GM23338 (cell line): ENCODE measurements at regions not wholly inside any gene's neighbourhood (a gene's known extent, or its start where the extent isn't known, plus 50 kb on each side); places are given as distances from the start of the nearest gene placed in this dataset.

Source experiments
- CREB1 ChIP-seq: fragments of 250-450 bp; sonication (Bioruptor Pico); IDR thresholded peaks from 2 replicates; pipeline ENCODE4 v1.5.0; 2020; ENCODE audit warnings: low read depth, mild to moderate bottlenecking, moderate library complexity
- ETS1 ChIP-seq: IDR thresholded peaks from 2 replicates; pipeline ENCODE4 v1.6.1; 2016; ENCODE audit warnings: antibody characterized with exemption
- EZH2phosphoT487 ChIP-seq: fragments of 200-600 bp; sonication (generic); IDR thresholded peaks from one replicate; pipeline ENCODE4 v1.8.1; 2018; ENCODE audit warnings: antibody characterized with exemption; ENCODE audit not compliant: unreplicated experiment
- JUNB ChIP-seq: IDR thresholded peaks from one replicate; pipeline ENCODE4 v1.6.1; 2016; ENCODE audit warnings: antibody characterized with exemption; ENCODE audit not compliant: unreplicated experiment
- REST ChIP-seq: IDR thresholded peaks from one replicate; pipeline ENCODE4 v1.6.1; 2018; ENCODE audit warnings: antibody characterized with exemption; ENCODE audit not compliant: unreplicated experiment
- STAT1 ChIP-seq: IDR thresholded peaks from one replicate; pipeline ENCODE4 v1.6.1; 2016; ENCODE audit warnings: antibody characterized with exemption; ENCODE audit not compliant: unreplicated experiment
- ZNF331 ChIP-seq: fragments of 250-450 bp; sonication (Bioruptor Pico); IDR thresholded peaks from 2 replicates; pipeline ENCODE4 v1.5.0; 2020; ENCODE audit warnings: low read depth, mild to moderate bottlenecking, moderate library complexity
- TF ChIP-seq, protein P1 (sequence below): fragments of 250-450 bp; sonication (Bioruptor Pico); IDR thresholded peaks from 2 replicates; pipeline ENCODE4 v1.5.0; 2020; ENCODE audit warnings: mild to moderate bottlenecking, moderate library complexity

DNA sequence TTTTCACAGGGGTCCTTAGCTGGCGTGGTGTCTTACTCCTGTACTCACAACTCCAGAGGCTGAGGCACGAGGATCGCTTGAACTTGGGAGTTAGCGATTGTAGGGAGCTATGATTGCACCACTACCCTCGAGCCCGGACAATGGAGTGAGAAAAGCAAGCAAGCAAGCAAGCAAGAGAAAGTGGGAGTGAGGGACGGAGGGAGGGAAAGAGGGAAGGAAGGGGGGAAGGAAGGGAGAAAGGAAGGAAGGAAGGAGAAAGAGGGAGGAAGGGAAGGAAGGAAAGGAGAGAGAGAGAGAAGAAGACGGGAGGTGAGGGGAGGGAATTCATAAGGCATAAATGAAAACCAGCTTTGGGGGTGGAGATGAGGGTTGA, 120.5 kb downstream of the TRIM27 start (continued):
- TF ChIP-seq, protein P1, sequence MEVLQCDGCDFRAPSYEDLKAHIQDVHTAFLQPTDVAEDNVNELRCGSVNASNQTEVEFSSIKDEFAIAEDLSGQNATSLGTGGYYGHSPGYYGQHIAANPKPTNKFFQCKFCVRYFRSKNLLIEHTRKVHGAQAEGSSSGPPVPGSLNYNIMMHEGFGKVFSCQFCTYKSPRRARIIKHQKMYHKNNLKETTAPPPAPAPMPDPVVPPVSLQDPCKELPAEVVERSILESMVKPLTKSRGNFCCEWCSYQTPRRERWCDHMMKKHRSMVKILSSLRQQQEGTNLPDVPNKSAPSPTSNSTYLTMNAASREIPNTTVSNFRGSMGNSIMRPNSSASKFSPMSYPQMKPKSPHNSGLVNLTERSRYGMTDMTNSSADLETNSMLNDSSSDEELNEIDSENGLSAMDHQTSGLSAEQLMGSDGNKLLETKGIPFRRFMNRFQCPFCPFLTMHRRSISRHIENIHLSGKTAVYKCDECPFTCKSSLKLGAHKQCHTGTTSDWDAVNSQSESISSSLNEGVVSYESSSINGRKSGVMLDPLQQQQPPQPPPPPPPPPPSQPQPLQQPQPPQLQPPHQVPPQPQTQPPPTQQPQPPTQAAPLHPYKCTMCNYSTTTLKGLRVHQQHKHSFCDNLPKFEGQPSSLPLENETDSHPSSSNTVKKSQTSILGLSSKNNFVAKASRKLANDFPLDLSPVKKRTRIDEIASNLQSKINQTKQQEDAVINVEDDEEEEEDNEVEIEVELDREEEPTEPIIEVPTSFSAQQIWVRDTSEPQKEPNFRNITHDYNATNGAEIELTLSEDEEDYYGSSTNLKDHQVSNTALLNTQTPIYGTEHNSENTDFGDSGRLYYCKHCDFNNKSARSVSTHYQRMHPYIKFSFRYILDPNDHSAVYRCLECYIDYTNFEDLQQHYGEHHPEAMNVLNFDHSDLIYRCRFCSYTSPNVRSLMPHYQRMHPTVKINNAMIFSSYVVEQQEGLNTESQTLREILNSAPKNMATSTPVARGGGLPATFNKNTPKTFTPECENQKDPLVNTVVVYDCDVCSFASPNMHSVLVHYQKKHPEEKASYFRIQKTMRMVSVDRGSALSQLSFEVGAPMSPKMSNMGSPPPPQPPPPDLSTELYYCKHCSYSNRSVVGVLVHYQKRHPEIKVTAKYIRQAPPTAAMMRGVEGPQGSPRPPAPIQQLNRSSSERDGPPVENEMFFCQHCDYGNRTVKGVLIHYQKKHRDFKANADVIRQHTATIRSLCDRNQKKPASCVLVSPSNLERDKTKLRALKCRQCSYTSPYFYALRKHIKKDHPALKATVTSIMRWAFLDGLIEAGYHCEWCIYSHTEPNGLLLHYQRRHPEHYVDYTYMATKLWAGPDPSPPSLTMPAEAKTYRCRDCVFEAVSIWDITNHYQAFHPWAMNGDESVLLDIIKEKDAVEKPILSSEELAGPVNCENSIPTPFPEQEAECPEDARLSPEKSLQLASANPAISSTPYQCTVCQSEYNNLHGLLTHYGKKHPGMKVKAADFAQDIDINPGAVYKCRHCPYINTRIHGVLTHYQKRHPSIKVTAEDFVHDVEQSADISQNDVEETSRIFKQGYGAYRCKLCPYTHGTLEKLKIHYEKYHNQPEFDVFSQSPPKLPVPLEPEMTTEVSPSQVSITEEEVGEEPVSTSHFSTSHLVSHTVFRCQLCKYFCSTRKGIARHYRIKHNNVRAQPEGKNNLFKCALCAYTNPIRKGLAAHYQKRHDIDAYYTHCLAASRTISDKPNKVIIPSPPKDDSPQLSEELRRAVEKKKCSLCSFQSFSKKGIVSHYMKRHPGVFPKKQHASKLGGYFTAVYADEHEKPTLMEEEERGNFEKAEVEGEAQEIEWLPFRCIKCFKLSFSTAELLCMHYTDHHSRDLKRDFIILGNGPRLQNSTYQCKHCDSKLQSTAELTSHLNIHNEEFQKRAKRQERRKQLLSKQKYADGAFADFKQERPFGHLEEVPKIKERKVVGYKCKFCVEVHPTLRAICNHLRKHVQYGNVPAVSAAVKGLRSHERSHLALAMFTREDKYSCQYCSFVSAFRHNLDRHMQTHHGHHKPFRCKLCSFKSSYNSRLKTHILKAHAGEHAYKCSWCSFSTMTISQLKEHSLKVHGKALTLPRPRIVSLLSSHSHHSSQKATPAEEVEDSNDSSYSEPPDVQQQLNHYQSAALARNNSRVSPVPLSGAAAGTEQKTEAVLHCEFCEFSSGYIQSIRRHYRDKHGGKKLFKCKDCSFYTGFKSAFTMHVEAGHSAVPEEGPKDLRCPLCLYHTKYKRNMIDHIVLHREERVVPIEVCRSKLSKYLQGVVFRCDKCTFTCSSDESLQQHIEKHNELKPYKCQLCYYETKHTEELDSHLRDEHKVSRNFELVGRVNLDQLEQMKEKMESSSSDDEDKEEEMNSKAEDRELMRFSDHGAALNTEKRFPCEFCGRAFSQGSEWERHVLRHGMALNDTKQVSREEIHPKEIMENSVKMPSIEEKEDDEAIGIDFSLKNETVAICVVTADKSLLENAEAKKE (CRISPR knock-in tag): no peak
- TF ChIP-seq ETS1 (no peak), ZNF331 (no peak), CREB1 (CRISPR knock-in tag) (no peak), JUNB (no peak), REST (no peak), EZH2phosphoT487 (no peak), STAT1 (no peak)
